Hematopoietic multipotent progenitor cell treated with erythropoietin and hydrocortisone succinate and interleukin-3 and kit ligand, for 17 days (in vitro differentiated cells): ENCODE measurements at regions not wholly inside any gene's neighbourhood (a gene's known extent, or its start where the extent isn't known, plus 50 kb on each side); places are given as distances from the start of the nearest gene placed in this dataset.
"Not testable (repeated sequence)": the region's sequence is repeated elsewhere in the genome, so short reads cannot be mapped to it uniquely, and the experiment has no call there.

ENCODE experiments used
- DNase-seq: peaks from one replicate; pipeline ENCODE4 v3.0.0-alpha.2; 2015; ENCODE audit warnings: low spot score

GRCh38 chr5:145568581-145568980 lies 266.6 kb downstream of the PRELID2 start:
- no peak for DNase-seq

- DNase-seq: no peak
Measured at GRCh38 chr5:145562931-145563330, 272.2 kb downstream of the PRELID2 start.

- no peak for DNase-seq
Measured at GRCh38 chr5:145558288-145558687, 276.9 kb downstream of the PRELID2 start.

GRCh38 chr5:145557345-145557744 lies 277.8 kb downstream of the PRELID2 start:
- DNase-seq: no peak

GRCh38 chr5:145554399-145554798 lies 280.7 kb downstream of the PRELID2 start:
- no peak for DNase-seq

GRCh38 chr5:145553177-145553576 lies 282.0 kb downstream of the PRELID2 start:
- no peak for DNase-seq

GRCh38 chr5:145551714-145552113 lies 283.4 kb downstream of the PRELID2 start:
- DNase-seq: no peak

GRCh38 chr5:145548097-145548496 lies 287.0 kb downstream of the PRELID2 start:
- no peak for DNase-seq

GRCh38 chr5:145544401-145544800 lies 290.7 kb downstream of the PRELID2 start:
- no peak for DNase-seq

GRCh38 chr5:145543968-145544367 lies 291.2 kb downstream of the PRELID2 start:
- no peak for DNase-seq

- no peak for DNase-seq
Measured at GRCh38 chr5:145540375-145540774, 294.8 kb downstream of the PRELID2 start.

- no peak for DNase-seq
Measured at GRCh38 chr5:145539201-145539600, 295.9 kb downstream of the PRELID2 start.

- DNase-seq: no peak
Measured at GRCh38 chr5:145536133-145536532, 299.0 kb downstream of the PRELID2 start.

GRCh38 chr5:145531038-145531734 lies 304.0 kb downstream of the PRELID2 start:
- no peak for DNase-seq

GRCh38 chr5:145521523-145521922 lies 313.6 kb downstream of the PRELID2 start:
- no peak for DNase-seq

GRCh38 chr5:145521066-145521465 lies 314.1 kb downstream of the PRELID2 start:
- no peak for DNase-seq

- DNase-seq: no peak
Measured at GRCh38 chr5:145520335-145520734, 314.8 kb downstream of the PRELID2 start.

GRCh38 chr5:145517588-145517987 lies 317.6 kb downstream of the PRELID2 start:
- DNase-seq: not testable (repeated sequence)

GRCh38 chr5:145511351-145511750 lies 323.8 kb downstream of the PRELID2 start:
- DNase-seq: no peak

- no peak for DNase-seq
Measured at GRCh38 chr5:145510769-145511168, 324.4 kb downstream of the PRELID2 start.

- no peak for DNase-seq
Measured at GRCh38 chr5:145510324-145510723, 324.8 kb downstream of the PRELID2 start.

- DNase-seq: no peak
Measured at GRCh38 chr5:145509336-145510136, 325.6 kb downstream of the PRELID2 start.

- no peak for DNase-seq
Measured at GRCh38 chr5:145506185-145506850, 328.8 kb downstream of the PRELID2 start.
